ENCODE measurements at regions not wholly inside any gene's neighbourhood (a gene's known extent, or its start where the extent isn't known, plus 50 kb on each side); places are given as distances from the start of the nearest gene placed in this dataset.
"Not testable (repeated sequence)": the region's sequence is repeated elsewhere in the genome, so short reads cannot be mapped to it uniquely, and the experiment has no call there.

- TF ChIP-seq EZH2 (IDR thresholded peaks at IDR 0.05; ENCODE audit: insufficient read depth, poor library complexity, severe bottlenecking); EZH2phosphoT487 (IDR thresholded peaks at IDR 0.05; ENCODE audit: insufficient read depth, low read depth): not testable (repeated sequence)
These were observed 153.9 kb upstream of the OR4C13 start for GRCh38 chr11:49798206-49798837.
